ENCODE measurements at regions not wholly inside any gene's neighbourhood (a gene's known extent, or its start where the extent isn't known, plus 50 kb on each side); places are given as distances from the start of the nearest gene placed in this dataset.
"Not testable (repeated sequence)": the region's sequence is repeated elsewhere in the genome, so short reads cannot be mapped to it uniquely, and the experiment has no call there.

DNA sequence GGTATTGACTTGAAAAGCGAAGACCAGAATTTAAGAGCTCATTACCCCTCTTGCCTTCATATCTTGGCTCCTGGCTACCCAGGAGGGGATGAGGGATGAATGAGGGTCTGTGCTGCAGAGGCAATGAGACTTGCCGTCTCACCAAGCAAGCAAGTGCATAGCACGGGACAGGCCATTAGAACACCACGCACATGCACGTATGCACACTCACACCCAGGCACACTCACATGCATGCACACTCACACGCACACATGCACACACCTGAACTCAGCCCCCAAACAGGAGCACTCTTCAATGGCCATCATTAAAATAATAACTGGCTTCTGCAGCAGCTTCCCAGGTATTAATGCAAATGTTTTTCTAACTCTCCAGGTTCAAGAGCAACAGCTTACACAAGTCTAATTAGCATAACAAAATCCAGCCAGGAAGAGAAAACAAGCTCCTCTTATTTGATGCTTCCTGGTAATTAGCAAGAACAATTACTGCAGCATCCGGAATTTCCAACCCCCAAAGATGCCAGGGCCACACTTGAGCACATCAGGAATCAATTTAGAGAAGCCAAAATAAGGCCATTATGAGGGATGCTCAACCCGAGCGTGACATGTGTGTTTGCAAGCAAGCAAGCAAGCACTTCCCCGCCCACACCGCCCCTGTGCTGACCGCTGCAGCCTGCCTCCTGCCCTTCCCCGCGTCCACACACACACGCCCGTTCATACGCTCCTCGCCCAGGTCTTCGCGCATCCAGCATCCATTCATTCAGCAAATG is 171.6 kb upstream of the TNRC6C start:
- no peak for DNase-seq

DNA sequence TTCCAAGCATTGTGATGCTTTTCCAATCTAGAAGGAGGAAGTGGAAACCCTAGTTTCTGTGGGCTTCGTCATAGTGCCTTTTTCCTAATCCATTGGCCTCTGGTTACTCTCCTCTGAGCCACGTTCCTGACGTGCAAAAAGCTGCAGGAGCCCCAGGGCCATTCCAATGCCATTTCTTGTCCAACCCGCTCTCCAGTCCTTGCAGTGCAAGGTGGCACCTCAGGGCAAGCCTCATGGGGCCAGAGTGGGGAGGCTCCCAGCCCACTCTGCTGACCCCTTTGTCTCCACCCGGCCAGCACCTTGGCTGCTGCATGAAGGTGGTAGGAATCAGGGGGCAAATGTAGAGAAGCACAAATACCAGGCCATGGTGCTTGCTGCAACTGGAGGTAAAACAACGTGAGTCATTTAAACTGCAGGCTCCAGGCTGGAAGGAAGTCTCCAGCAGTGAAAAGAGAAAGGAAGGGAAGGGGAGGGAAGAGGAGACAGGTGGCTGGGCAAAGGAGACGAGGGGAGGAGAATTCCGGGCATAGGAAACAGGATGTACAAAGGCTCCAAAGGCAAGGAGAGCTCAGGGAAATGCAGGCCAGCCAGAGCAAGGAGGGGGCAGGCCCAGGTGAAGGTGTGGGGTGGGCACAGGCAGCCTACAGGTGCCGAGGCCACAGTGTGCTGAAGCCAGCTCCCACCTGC is 168.2 kb upstream of the TNRC6C start:
- no peak for DNase-seq

GRCh38 chr17:77792626-77793025 is 165.9 kb upstream of the TNRC6C start:
- DNase-seq: no peak

- DNase-seq: no peak
Observed at GRCh38 chr17:77793146-77793970, 165.1 kb upstream of the TNRC6C start.

DNA sequence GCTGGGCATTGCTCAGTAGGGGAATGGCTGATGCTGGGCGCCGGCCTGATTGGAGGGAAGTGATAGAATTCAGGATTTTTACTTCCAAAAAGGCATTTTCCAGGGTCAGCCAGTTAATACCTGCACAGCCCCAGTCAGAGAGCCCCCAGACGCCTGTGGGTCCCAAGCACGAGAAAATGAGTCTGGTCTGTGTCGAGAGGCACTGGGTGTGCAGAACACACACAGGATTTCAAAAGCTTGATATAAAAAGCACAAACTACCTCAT is 164.6 kb upstream of the TNRC6C start:
- no peak for DNase-seq

DNA sequence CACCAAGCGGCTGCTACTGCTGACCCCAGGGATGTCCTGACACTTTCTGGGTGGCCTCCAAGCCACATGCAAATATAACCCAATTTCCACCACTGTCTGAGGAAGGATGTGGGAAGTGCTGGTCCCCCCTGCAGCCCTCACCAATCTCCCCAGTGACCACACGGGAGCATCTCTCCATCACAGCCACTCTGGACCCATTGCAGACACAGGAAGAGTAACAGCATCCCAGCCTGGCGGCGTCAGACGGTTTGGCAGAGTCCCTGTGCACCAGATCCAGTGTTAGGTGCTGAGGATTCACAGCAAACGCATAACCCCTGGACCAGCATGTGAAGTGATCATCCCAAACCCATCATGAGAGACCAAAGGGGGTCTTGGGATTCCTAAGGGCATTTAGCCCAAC is 163.7 kb upstream of the TNRC6C start:
- no peak for DNase-seq

DNA sequence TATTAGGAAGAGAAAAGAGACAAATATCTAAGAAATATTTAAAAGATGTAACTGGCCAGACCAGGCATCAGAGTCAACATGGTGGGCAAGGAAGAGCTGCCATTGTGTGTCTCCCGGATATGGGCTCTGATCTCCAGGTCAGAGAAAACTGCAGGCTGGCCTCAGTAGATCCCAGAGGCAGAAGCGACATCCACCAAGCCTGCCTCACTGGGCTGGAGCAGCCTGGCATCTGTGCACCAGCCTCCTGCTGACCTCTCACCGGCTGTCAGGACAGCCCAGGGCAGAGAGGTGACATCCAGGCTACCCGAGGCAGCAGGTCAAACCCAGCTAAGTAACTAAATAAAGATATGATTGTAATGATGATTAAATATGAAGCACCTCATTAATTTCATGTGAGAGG is 162.8 kb upstream of the TNRC6C start:
- no peak for DNase-seq

- DNase-seq: no peak
Observed at GRCh38 chr17:77796176-77796860, 162.2 kb upstream of the TNRC6C start.

- DNase-seq: no peak
Observed at GRCh38 chr17:77798031-77798430, 160.5 kb upstream of the TNRC6C start.

GRCh38 chr17:77798481-77798880 is 160.0 kb upstream of the TNRC6C start:
- DNase-seq: no peak

- DNase-seq: no peak
Observed at GRCh38 chr17:77800816-77801215, 157.7 kb upstream of the TNRC6C start.

DNA sequence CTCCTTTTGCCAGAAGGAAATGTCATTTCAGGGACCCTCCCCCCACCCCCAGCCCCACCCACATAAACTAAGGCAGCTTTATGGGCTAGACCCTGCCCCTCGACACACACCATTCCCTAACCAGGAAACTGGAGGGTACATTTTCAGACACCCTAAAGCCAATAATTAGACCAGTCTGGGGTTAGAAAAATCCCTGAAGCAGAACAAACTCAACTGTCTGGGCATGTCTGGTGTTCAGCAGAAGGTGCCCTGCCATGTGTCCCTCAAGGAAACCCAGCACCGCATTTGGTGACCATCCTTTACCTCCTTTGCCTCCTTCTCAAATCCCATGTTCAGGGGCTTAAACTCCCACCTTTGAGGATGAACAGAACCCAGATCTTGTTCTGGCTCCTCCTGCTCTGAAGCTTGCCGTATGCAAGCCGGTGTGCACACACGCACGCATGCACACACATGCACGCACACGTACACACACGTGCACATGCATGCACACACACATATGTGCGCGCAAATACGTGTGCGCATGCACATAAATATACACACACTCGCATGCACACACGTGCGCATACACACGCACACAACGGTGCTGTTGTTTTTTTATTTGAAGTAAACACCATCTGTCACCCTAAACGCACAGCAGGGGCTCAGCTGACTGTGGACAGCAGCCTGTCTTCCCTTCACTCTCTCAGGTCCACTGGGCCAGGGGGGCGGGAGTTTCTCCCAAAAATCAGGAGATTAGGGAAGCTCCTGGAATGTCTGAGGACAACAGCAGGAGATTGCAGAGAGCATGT is 156.8 kb upstream of the TNRC6C start:
- no peak for DNase-seq

DNA sequence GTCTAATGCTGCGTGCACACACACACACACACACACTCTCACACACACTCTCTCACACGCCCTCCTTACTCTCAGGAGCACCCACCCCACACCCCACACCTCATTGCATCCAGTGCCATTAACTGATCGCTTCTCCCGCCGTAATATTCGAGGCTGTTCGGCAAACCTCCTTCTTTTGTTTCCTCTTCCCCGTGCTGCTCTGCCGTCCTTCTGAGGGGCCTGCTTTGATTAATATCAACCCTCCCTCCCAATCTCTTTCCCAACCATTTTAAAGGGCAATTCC is 156.2 kb upstream of the TNRC6C start:
- no peak for DNase-seq

- DNase-seq: no peak
Observed at GRCh38 chr17:77802811-77803220, 155.7 kb upstream of the TNRC6C start.

- DNase-seq: no peak
Observed at GRCh38 chr17:77803726-77804125, 154.8 kb upstream of the TNRC6C start.

GRCh38 chr17:77804796-77805426 is 153.6 kb upstream of the TNRC6C start:
- no peak for DNase-seq

DNA sequence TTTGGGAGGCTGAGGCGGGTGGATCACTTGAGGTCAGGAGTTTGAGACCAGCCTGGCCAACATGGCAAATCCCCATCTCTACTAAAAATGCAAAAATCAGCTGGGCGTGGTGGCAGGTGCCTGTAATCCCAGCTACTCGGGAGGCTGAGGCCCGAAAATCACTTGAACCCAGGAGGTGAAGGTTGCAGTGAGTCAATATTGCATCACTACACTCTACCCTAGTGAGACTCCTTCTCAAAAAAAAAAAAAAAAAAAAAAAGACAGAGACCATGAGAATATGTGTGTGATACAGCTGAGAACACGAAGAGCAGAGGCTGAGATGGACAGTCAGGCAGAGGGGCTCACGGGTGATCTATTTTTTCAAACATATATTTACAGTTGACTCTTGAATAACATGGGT is 152.5 kb upstream of the TNRC6C start:
- not testable (repeated sequence) for DNase-seq

- DNase-seq: no peak
Observed at GRCh38 chr17:77807051-77807745, 151.3 kb upstream of the TNRC6C start.

GRCh38 chr17:77807746-77808441 is 150.6 kb upstream of the TNRC6C start:
- DNase-seq: no peak

DNA sequence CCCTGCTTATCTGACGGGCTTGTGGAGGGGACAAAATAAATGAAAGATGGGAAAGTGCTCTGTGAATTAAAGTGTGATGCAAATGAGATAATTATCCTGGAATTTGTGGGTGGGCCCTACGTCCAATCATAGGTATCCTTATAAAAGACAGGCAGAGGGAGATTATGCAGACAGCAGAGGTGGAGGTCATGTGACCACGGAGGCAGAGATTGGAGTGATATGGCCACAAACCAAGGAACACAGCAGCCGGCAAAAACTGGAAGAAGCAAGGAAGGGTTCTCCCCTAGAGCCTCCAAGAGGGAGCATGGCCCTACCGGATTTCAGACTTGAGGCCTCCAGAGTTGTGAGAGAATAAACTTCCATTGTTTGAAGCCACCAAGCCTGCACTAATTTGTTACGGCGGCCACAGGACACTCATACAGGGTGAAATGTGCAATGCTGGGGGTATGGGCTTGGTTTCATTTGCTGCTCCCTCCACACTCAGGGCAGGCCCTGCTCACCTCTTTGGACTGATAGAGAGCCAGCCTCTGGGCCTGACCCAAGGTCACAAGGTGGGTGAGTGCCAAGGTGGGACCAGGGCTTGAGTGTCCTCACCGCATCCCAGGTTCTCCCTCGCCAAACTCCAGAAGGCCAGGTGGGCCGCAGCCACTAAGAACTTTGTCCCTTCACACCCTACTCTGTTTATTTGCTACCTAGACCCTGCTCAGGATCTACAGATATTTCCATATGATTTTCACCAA is 149.6 kb upstream of the TNRC6C start:
- DNase-seq: no peak
